ENCODE measurements at regions not wholly inside any gene's neighbourhood (a gene's known extent, or its start where the extent isn't known, plus 50 kb on each side); places are given as distances from the start of the nearest gene placed in this dataset.

GRCh38 chr7:153331427-153331826 is 571.9 kb downstream of the ACTR3B start:
- TF ChIP-seq CTCF (IDR thresholded peaks at IDR 0.05) (no peak), POLR2A (IDR thresholded peaks at IDR 0.05) (no peak)
